Fibroblast of the aortic adventitia (primary cell): ENCODE measurements at regions not wholly inside any gene's neighbourhood (a gene's known extent, or its start where the extent isn't known, plus 50 kb on each side); places are given as distances from the start of the nearest gene placed in this dataset.

Experiments
- DNase-seq: peaks from one replicate; pipeline ENCODE4 v3.0.0-alpha.2; 2010; ENCODE audit warnings: low read depth
- H3K4me3 ChIP-seq: 2 replicates; pipeline ENCODE4 v1.5.1; 2011; ENCODE audit warnings: low read depth, mild to moderate bottlenecking, control low read depth, low read length, moderate library complexity
- TF ChIP-seq, protein P1 (sequence below): IDR thresholded peaks from 2 replicates; pipeline ENCODE4 v1.5.1; 2011; ENCODE audit warnings: mild to moderate bottlenecking, low read length, control low read depth, inconsistent platforms; ENCODE audit not compliant: insufficient read depth

DNA sequence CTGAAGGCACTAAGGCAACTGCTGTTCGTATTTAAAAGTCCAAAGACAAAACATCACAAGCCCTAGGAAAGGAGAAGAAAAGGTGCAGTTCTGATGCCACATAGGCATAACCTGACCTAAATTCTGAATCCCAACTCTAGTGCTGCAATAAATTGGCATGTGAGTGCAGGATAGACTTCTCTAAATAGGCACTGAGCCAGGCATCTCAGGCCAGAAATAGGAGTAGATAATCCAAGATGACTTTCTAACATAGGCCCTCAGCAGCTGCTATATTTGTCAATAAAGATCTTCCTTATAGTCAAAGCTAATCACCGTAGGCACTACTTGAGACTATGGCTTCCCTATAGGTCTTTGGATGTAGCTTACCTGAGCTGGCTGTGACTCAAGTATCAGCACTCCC is 1163.8 kb downstream of the SORCS1 start:
- H3K4me3 ChIP-seq, result no peak overlapping the region
- DNase-seq, result no peak
- TF ChIP-seq, protein P1, sequence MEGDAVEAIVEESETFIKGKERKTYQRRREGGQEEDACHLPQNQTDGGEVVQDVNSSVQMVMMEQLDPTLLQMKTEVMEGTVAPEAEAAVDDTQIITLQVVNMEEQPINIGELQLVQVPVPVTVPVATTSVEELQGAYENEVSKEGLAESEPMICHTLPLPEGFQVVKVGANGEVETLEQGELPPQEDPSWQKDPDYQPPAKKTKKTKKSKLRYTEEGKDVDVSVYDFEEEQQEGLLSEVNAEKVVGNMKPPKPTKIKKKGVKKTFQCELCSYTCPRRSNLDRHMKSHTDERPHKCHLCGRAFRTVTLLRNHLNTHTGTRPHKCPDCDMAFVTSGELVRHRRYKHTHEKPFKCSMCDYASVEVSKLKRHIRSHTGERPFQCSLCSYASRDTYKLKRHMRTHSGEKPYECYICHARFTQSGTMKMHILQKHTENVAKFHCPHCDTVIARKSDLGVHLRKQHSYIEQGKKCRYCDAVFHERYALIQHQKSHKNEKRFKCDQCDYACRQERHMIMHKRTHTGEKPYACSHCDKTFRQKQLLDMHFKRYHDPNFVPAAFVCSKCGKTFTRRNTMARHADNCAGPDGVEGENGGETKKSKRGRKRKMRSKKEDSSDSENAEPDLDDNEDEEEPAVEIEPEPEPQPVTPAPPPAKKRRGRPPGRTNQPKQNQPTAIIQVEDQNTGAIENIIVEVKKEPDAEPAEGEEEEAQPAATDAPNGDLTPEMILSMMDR, result no peak

DNA sequence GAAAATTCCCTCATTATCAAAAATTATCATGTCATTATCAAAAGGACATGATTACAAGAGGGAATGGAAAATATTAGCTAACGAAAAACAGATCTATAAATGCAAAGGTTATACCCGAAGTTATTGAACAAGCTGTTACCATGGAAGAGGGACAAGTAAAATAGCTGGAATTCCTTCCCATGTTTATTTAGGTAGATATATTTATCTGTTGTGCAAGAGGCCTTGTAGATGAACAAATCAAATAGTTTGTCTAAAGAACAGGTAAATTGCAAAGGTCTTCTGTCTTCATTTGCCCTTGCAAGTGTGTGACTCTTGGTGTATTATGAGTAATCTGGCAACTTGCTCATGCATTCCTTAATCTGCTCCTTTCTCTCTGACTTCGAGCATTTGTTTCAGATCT is 1170.9 kb downstream of the SORCS1 start:
- DNase-seq, result no peak
- H3K4me3 ChIP-seq, result no peak overlapping the region
- TF ChIP-seq, protein P1, result no peak

DNA sequence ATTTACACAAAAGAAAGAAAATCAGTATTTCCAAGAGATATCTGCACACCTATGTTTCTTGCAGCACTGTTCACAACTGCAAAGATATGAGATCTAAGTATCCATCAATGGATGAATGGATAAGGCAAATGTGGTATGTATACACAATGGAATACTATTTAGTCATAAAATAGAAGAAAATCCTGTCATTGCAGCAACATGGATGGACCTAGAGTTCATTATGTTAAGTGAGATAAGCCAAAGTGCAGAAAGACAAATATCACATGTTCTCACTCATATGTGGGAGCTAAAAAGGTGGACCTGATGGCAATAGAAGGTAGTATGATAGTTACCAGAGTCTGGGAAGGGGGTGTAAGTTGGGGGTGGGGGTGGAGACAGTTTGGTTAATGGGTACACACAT is 1171.6 kb downstream of the SORCS1 start:
- no peak for DNase-seq
- TF ChIP-seq, protein P1, result no peak
- H3K4me3 ChIP-seq, result no peak overlapping the region

DNA sequence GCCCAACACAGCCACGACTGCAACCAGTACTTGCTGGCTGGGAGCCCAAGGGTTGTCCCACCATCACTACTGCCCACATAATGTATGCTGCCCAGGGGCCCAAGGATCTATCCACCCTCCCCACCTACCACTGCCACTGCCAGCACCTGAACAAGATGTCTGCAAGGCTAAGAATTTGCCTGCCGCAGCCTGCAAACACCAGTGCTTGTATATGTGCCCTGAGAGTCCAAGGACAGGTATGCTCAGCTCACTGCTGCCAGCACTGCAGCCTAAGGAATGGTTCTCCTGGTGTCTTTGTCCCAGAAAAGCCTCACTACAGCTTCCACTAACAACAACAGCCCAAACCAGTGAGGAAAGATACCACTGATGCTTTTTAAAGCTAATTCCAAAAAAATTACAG is 1174.0 kb downstream of the SORCS1 start:
- no peak overlapping the region for H3K4me3 ChIP-seq
- no peak for DNase-seq
- TF ChIP-seq, protein P1, result no peak

DNA sequence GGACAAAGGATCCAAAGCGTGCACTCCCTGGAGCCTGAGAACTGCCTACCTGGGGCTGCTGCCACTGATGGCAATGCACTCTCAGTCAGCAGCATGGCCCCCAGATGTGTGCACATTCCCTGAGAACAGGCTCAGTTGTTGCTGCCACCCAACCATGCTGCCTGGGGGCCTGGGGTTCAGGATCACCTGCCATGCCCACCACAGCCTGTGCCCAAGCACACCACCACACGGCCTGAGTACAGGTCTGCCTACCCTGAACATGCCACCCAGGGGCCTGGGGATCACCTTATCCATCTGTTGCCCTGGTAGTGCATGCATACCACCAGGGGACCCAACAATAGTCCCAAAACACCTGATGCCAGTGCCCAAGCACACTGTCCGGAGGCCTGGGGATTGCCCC is 1174.5 kb downstream of the SORCS1 start:
- DNase-seq, result no peak
- no peak overlapping the region for H3K4me3 ChIP-seq
- TF ChIP-seq, protein P1, result no peak

DNA sequence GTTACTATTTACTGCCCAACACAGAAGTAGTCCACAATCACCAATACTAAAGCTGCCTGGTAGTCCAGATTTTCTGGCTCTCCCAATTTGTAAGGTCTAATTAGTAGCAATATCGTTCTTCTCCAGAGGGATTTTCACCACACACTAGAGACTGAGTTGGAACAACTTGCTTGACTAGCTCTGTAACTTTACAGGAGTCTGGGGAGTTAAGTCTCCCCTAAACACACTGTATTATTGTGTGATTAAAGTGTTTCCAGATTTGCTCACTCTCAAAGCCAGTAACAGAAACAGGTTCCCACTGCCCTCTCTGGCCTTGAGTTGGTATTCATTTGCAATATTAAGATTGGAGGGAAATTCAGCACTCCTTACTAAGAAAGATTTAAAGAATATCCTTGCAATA is 1175.7 kb downstream of the SORCS1 start:
- TF ChIP-seq, protein P1, result no peak
- no peak overlapping the region for H3K4me3 ChIP-seq
- DNase-seq, result no peak

DNA sequence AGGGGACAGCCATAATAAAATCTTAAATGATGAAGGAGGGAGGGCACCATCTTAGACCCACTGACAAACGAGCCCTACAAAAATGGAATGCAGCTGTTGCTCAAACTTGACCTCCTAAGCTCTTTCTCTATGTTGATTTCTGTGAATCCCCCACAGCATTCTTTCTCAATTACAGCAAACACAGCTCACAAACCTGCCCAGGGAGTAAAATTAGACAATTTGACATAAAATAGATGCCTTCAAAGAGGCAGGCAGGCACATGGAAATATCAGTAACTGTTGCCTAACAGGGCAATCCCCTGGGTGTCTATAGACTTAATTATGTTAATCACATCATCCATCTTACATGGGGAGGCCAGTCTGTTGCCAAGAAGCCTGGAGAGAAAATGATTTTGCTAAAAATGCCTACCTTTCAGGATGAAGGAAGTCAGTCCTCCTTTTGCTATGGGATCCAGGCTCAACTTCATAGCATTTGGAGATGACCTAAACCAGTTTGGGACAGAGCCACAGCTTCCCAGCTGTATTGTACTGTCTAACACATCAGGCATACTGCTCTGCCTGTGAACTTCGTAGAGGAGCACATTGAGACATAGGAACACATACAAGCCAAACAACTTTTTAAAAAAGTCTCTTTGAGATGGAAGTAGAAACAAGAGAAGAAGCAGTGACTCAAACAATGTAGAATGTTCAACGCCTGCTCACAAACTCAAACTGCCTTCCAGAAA is 1177.4 kb downstream of the SORCS1 start:
- no peak overlapping the region for H3K4me3 ChIP-seq
- TF ChIP-seq, protein P1, result no peak
- DNase-seq, result no peak
